HCT116 (cell line): ENCODE measurements at regions not wholly inside any gene's neighbourhood (a gene's known extent, or its start where the extent isn't known, plus 50 kb on each side); places are given as distances from the start of the nearest gene placed in this dataset.

Source experiments
- ATAC-seq: fragments of 200-7000 bp; cut with Tn5 transposase; 2 replicates; pipeline ENCODE4 v1.9.1; 2020; ENCODE audit warnings: mild to moderate bottlenecking, moderate library complexity
- BruUV-seq: library from RNA; stranded (reverse); fragments of 400-500 nt; replicated peaks from 2 replicates; lab custom pipeline; 2021; lab: Mats Ljungman, UMichigan
- CTCF ChIA-PET: fragments of 300-600 bp; sonication (Branson Sonifier 250); formaldehyde crosslinking; loops from one replicate; lab custom pipeline; 2021; ENCODE audit warnings: antibody characterized with exemption; lab: Charles Lee
- POLR2A ChIA-PET: fragments of 300-600, 350-600 bp; sonication (Branson Sonifier 250); formaldehyde crosslinking; loops from one replicate; lab custom pipeline; 2021; ENCODE audit warnings: antibody characterized with exemption; lab: Charles Lee
- RAD21 ChIA-PET, 2 experiments: fragments of 300-600 bp; sonication (Branson Sonifier 250); formaldehyde crosslinking; loops; one replicate each; lab custom pipeline; 2023; ENCODE audit warnings: low total read pairs in 2 of 2; ENCODE audit not compliant: uncharacterized antibody in 2 of 2, unreplicated experiment in 2 of 2, low non-redundant PET in 1 of 2; lab: Charles Lee
- DNase-seq: peaks from one replicate; pipeline ENCODE4 v3.0.0-alpha.2; 2010; ENCODE audit warnings: low read depth, low spot score
- H2AFZ ChIP-seq: fragments of 200-600 bp; shearing (Covaris generic), sonication (generic); 2 replicates; pipeline ENCODE4 v1.6.1; 2017; ENCODE audit warnings: low read depth, mixed run types, mixed read lengths, antibody characterized with exemption, low read length; ENCODE audit not compliant: poor library complexity, severe bottlenecking
- H3K27ac ChIP-seq: 2 replicates; pipeline ENCODE4 v1.5.1; 2012; ENCODE audit warnings: low read depth, low read length
- H3K27me3 ChIP-seq: fragments of 200-600 bp; sonication (generic); 2 replicates; pipeline ENCODE4 v1.6.1; 2016; ENCODE audit warnings: mixed run types, low read length, mixed read lengths; ENCODE audit not compliant: insufficient read depth
- H3K36me3 ChIP-seq, 2 experiments: fragments of 200-500 bp in 1 of 2; fragments of 200-600 bp in 1 of 2; sonication (Bioruptor generic) in 1 of 2; sonication (generic) in 1 of 2; 2 replicates each; pipeline versions ENCODE4 v1.5.1 to v1.6.1; 2014 to 2016; ENCODE audit warnings: low read length in 2 of 2, inconsistent platforms in 1 of 2, mixed read lengths in 1 of 2, mixed run types in 1 of 2; ENCODE audit not compliant: insufficient read depth in 2 of 2, control insufficient read depth in 1 of 2
- H3K4me1 ChIP-seq, 2 experiments: fragments of 200-600 bp in 1 of 2; sonication (generic) in 1 of 2; 2 replicates each; pipeline versions ENCODE4 v1.5.1 to v1.6.1; 2012 to 2017; ENCODE audit warnings: low read length in 2 of 2, inconsistent platforms in 1 of 2, mild to moderate bottlenecking in 1 of 2, mixed read lengths in 1 of 2, mixed run types in 1 of 2, moderate library complexity in 1 of 2; ENCODE audit not compliant: insufficient read depth in 2 of 2, control insufficient read depth in 1 of 2
- H3K4me2 ChIP-seq: fragments of 200-600 bp; sonication (generic); 2 replicates; pipeline ENCODE4 v1.6.1; 2017; ENCODE audit warnings: mixed run types, low read length, mixed read lengths
- H3K4me3 ChIP-seq, 2 experiments: fragments of 200-600 bp in 1 of 2; sonication (generic) in 1 of 2; replicated peaks in 1 of 2; 2 replicates each; pipeline ENCODE4 v1.5.1; 2011 to 2016; ENCODE audit warnings: low read length in 2 of 2, control low read depth in 1 of 2, low read depth in 1 of 2, mild to moderate bottlenecking in 1 of 2, mixed read lengths in 1 of 2, mixed run types in 1 of 2
- H3K79me2 ChIP-seq: fragments of 200-600 bp; sonication (generic); 2 replicates; pipeline ENCODE4 v1.6.1; 2017; ENCODE audit warnings: mild to moderate bottlenecking, mixed run types, low read length, moderate library complexity, mixed read lengths; ENCODE audit not compliant: insufficient read depth
- H3K9ac ChIP-seq: fragments of 200-600 bp; sonication (generic); 2 replicates; pipeline ENCODE4 v1.6.1; 2016; ENCODE audit warnings: low read length, mixed read lengths
- H3K9me2 ChIP-seq: fragments of 200-600 bp; sonication (generic), shearing (Covaris generic); 2 replicates; pipeline ENCODE4 v1.6.1; 2017; ENCODE audit warnings: mixed run types, mild to moderate bottlenecking, moderate library complexity; ENCODE audit not compliant: insufficient read depth
- H3K9me3 ChIP-seq, 2 experiments: fragments of 200-500 bp in 1 of 2; fragments of 200-600 bp in 1 of 2; sonication (Bioruptor generic) in 1 of 2; sonication (generic) in 1 of 2; 2 replicates each; pipeline ENCODE4 v1.6.1; 2014 to 2017; ENCODE audit warnings: low read length in 2 of 2, mixed read lengths in 2 of 2, inconsistent platforms in 1 of 2, low read depth in 1 of 2, mild to moderate bottlenecking in 1 of 2, mixed run types in 1 of 2, moderate library complexity in 1 of 2; ENCODE audit not compliant: control insufficient read depth in 1 of 2, insufficient read depth in 1 of 2
- H4K20me1 ChIP-seq: fragments of 200-600 bp; sonication (generic), shearing (Covaris generic); 2 replicates; pipeline ENCODE4 v1.6.1; 2017; ENCODE audit warnings: mixed run types, mild to moderate bottlenecking, moderate library complexity; ENCODE audit not compliant: insufficient read depth
- CBX3 ChIP-seq: IDR thresholded peaks from 2 replicates; pipeline ENCODE4 v1.6.1; 2012; ENCODE audit warnings: low read depth
- CEBPB ChIP-seq: IDR thresholded peaks from 2 replicates; pipeline ENCODE4 v1.6.1; 2012; ENCODE audit warnings: low read depth
- EGR1 ChIP-seq: IDR thresholded peaks from 2 replicates; pipeline ENCODE4 v1.6.1; 2012; ENCODE audit warnings: low read depth
- ELF1 ChIP-seq: IDR thresholded peaks from 2 replicates; pipeline ENCODE4 v1.6.1; 2012; ENCODE audit warnings: low read depth, borderline replicate concordance
- EZH2phosphoT487 ChIP-seq: fragments of 200-600 bp; IDR thresholded peaks from 2 replicates; pipeline ENCODE4 v1.6.1; 2018; ENCODE audit warnings: antibody characterized with exemption, borderline replicate concordance
- FOSL1 ChIP-seq: IDR thresholded peaks from 2 replicates; pipeline ENCODE4 v1.6.1; 2012; ENCODE audit warnings: low read depth
- JUND ChIP-seq: IDR thresholded peaks from 2 replicates; pipeline ENCODE4 v1.6.1; 2012
- MAX ChIP-seq: IDR thresholded peaks from 2 replicates; pipeline ENCODE4 v1.6.1; 2012
- RAD21 ChIP-seq: IDR thresholded peaks from 2 replicates; pipeline ENCODE4 v1.6.1; 2012; ENCODE audit warnings: low read depth, mild to moderate bottlenecking
- REST ChIP-seq: IDR thresholded peaks from 2 replicates; pipeline ENCODE4 v1.6.1; 2012; ENCODE audit warnings: low read depth
- SIN3A ChIP-seq: IDR thresholded peaks from 2 replicates; pipeline ENCODE4 v1.6.1; 2012; ENCODE audit warnings: low read depth
- SP1 ChIP-seq: IDR thresholded peaks from 2 replicates; pipeline ENCODE4 v1.6.1; 2012; ENCODE audit warnings: low read depth
- TCF7L2 ChIP-seq: IDR thresholded peaks from 2 replicates; pipeline ENCODE4 v1.7.0; 2011; ENCODE audit warnings: borderline replicate concordance, inconsistent platforms; ENCODE audit not compliant: insufficient read depth, insufficient read length; ENCODE audit errors: extremely low read depth
- YY1 ChIP-seq: IDR thresholded peaks from 2 replicates; pipeline ENCODE4 v1.6.1; 2011; ENCODE audit warnings: low read length, low read depth, moderate library complexity, mild to moderate bottlenecking; ENCODE audit not compliant: insufficient replicate concordance; ENCODE audit errors: extremely low read depth
- ZBTB33 ChIP-seq: IDR thresholded peaks from 2 replicates; pipeline ENCODE4 v1.6.1; 2011; ENCODE audit warnings: mild to moderate bottlenecking, low read length, moderate library complexity; ENCODE audit not compliant: insufficient replicate concordance; ENCODE audit errors: extremely low read depth
- ZFX ChIP-seq: fragments of 450-650 bp; IDR thresholded peaks from 2 replicates; pipeline ENCODE4 v1.6.1; 2017
- ZNF274 ChIP-seq: fragments of 200-500 bp; sonication (Bioruptor generic); IDR thresholded peaks from 2 replicates; pipeline ENCODE4 v1.6.1; 2014; ENCODE audit warnings: mild to moderate bottlenecking, low read depth, low read length, inconsistent platforms
- intact Hi-C: fragments of 100-400 bp; cut with micrococcal nuclease; formaldehyde crosslinking; loops from 2 replicates; pipeline ENCODE4 v1.10.0; 2022
- TF ChIP-seq, protein P1 (sequence below): IDR thresholded peaks from 2 replicates; pipeline ENCODE4 v1.6.1; 2012
- TF ChIP-seq, protein P2 (sequence below), 3 experiments: fragments of 200-600 bp in 1 of 3; sonication (generic) in 1 of 3; IDR thresholded peaks in 2 of 3; conservative IDR thresholded peaks in 1 of 3; 2 replicates each; pipeline ENCODE4 v1.5.1; 2012 to 2017; ENCODE audit warnings: low read depth in 2 of 3, low read length in 2 of 3, antibody characterized with exemption in 1 of 3, borderline replicate concordance in 1 of 3, control low read depth in 1 of 3, mild to moderate bottlenecking in 1 of 3, mixed read lengths in 1 of 3, mixed run types in 1 of 3, moderate library complexity in 1 of 3; ENCODE audit not compliant: insufficient read depth in 1 of 3

GRCh38 chr18:55833543-55833942 lies 245.6 kb upstream of the TCF4 start (continued):
- no peak for TF ChIP-seq YY1
- no peak for TF ChIP-seq CBX3
- TF ChIP-seq ZFX, result no peak
- TF ChIP-seq, protein P1, sequence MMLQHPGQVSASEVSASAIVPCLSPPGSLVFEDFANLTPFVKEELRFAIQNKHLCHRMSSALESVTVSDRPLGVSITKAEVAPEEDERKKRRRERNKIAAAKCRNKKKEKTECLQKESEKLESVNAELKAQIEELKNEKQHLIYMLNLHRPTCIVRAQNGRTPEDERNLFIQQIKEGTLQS, result no peak
- TF ChIP-seq CEBPB, result no peak
- no peak for TF ChIP-seq SP1
- no peak for TF ChIP-seq SIN3A
- no peak for TF ChIP-seq EGR1

DNA sequence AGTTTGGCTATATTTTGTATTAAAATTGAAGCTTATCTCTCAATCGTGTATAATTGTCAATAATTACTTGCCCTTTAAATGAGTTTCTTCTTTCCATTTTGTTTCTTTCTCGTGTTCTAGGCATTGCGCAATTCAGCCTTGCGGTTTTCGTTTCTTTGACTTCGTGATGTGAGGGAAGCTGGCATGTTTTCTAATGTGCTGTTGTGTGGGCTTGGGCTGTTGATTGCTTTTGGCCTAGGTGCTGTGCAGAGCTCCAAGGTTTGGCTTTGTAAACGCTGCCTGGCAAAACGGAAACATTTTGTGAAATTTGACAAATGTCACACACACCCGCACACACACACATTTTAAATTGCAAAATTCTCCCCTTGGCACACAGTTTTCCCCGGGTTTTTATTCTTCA lies 242.6 kb upstream of the TCF4 start:
- intact Hi-C loops, result no loop called here
- no peak for ATAC-seq
- Histone ChIP-seq H3K9me3 (peaks cover 22 to 32% of the 10 kb centered on the region in 2 experiments; a peak in 2 of 4 replicates), H4K20me1 (no peaks in the 10 kb centered on the region), H3K27me3 (no peaks in the 10 kb centered on the region), H2AFZ (no peak overlapping the region), H3K9ac (no peak overlapping the region), H3K4me1 (no peaks in the 10 kb centered on the region), H3K9me2 (no peaks in the 10 kb centered on the region), H3K36me3 (no peaks in the 10 kb centered on the region), H3K79me2 (no peaks in the 10 kb centered on the region), H3K4me3 (no peak overlapping the region), H3K4me2 (no peak overlapping the region), H3K27ac (no peak overlapping the region)
- POLR2A ChIA-PET, result no interaction called here
- DNase-seq, result no peak
- CTCF ChIA-PET, result no interaction called here
- RAD21 ChIA-PET, result no interaction called here
- BruUV-seq, result no TSS peak
- TF ChIP-seq, protein P2, sequence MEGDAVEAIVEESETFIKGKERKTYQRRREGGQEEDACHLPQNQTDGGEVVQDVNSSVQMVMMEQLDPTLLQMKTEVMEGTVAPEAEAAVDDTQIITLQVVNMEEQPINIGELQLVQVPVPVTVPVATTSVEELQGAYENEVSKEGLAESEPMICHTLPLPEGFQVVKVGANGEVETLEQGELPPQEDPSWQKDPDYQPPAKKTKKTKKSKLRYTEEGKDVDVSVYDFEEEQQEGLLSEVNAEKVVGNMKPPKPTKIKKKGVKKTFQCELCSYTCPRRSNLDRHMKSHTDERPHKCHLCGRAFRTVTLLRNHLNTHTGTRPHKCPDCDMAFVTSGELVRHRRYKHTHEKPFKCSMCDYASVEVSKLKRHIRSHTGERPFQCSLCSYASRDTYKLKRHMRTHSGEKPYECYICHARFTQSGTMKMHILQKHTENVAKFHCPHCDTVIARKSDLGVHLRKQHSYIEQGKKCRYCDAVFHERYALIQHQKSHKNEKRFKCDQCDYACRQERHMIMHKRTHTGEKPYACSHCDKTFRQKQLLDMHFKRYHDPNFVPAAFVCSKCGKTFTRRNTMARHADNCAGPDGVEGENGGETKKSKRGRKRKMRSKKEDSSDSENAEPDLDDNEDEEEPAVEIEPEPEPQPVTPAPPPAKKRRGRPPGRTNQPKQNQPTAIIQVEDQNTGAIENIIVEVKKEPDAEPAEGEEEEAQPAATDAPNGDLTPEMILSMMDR (IDR thresholded peaks at IDR 0.05 in 2 of 3, conservative IDR thresholded peaks at IDR 0.05 in 1 of 3; ENCODE audit: borderline replicate concordance in 1 of 3, insufficient read depth in 1 of 3, low read depth in 2 of 3, low read length in 2 of 3), result no peak
- TF ChIP-seq REST, result no peak
- no peak for TF ChIP-seq ZFX
- no peak for TF ChIP-seq SIN3A
- TF ChIP-seq TCF7L2, result no peak
- TF ChIP-seq MAX, result no peak
- no peak for TF ChIP-seq EGR1
- TF ChIP-seq JUND, result no peak
- no peak for TF ChIP-seq ELF1
- TF ChIP-seq ZBTB33, result no peak
- TF ChIP-seq YY1, result no peak
- no peak for TF ChIP-seq FOSL1
- TF ChIP-seq ZNF274, result no peak
- TF ChIP-seq SP1, result no peak
- TF ChIP-seq EZH2phosphoT487, result no peak
- no peak for TF ChIP-seq RAD21
